ENCODE measurements at regions not wholly inside any gene's neighbourhood (a gene's known extent, or its start where the extent isn't known, plus 50 kb on each side); places are given as distances from the start of the nearest gene placed in this dataset.

- no peak for TF ChIP-seq EZH2phosphoT487 (IDR thresholded peaks at IDR 0.05; ENCODE audit: insufficient read depth, low read depth)
- TF ChIP-seq EZH2 (IDR thresholded peaks at IDR 0.05; ENCODE audit: insufficient read depth, poor library complexity, severe bottlenecking), result no peak
These were observed 228.5 kb upstream of the FSIP2 start for GRCh38 chr2:185510060-185510459.

Data from GM23248 (cell line).